ENCODE measurements at regions not wholly inside any gene's neighbourhood (a gene's known extent, or its start where the extent isn't known, plus 50 kb on each side); places are given as distances from the start of the nearest gene placed in this dataset.

- DNase-seq, result no peak
Measured at GRCh38 chr14:44131861-44132260, 375.2 kb downstream of the FSCB start.

- no peak for DNase-seq
Measured at GRCh38 chr14:44113769-44114730, 393.0 kb downstream of the FSCB start.

- no peak for DNase-seq
Measured at GRCh38 chr14:44112774-44113460, 394.2 kb downstream of the FSCB start.

GRCh38 chr14:44109036-44109435 lies 398.0 kb downstream of the FSCB start:
- DNase-seq, result no peak

GRCh38 chr14:44108601-44109000 lies 398.5 kb downstream of the FSCB start:
- no peak for DNase-seq

GRCh38 chr14:44107156-44107555 lies 399.9 kb downstream of the FSCB start:
- no peak for DNase-seq

GRCh38 chr14:44099743-44100488 lies 407.2 kb downstream of the FSCB start:
- no peak for DNase-seq

- no peak for DNase-seq
Measured at GRCh38 chr14:44081146-44081545, 425.9 kb downstream of the FSCB start.

GRCh38 chr14:44070046-44070445 lies 437.0 kb downstream of the FSCB start:
- no peak for DNase-seq

- DNase-seq, result no peak
Measured at GRCh38 chr14:44053422-44053821, 453.7 kb downstream of the FSCB start.

GRCh38 chr14:44041700-44042099 lies 465.4 kb downstream of the FSCB start:
- DNase-seq, result no peak

- DNase-seq, result no peak
Measured at GRCh38 chr14:44040561-44040960, 466.5 kb downstream of the FSCB start.

GRCh38 chr14:44036248-44036647 lies 470.8 kb downstream of the FSCB start:
- no peak for DNase-seq

- DNase-seq, result no peak
Measured at GRCh38 chr14:44035707-44036106, 471.4 kb downstream of the FSCB start.

GRCh38 chr14:44030831-44031383 lies 476.2 kb downstream of the FSCB start:
- no peak for DNase-seq

- DNase-seq, result no peak
Measured at GRCh38 chr14:44029933-44030332, 477.1 kb downstream of the FSCB start.

- DNase-seq, result no peak
Measured at GRCh38 chr14:44027397-44027796, 479.7 kb downstream of the FSCB start.

GRCh38 chr14:44010595-44010994 lies 496.5 kb downstream of the FSCB start:
- DNase-seq, result no peak

GRCh38 chr14:44010071-44010470 lies 497.0 kb downstream of the FSCB start:
- DNase-seq, result no peak

GRCh38 chr14:44009642-44010041 lies 497.4 kb downstream of the FSCB start:
- DNase-seq, result no peak

GRCh38 chr14:43988989-43989388 lies 518.1 kb downstream of the FSCB start:
- no peak for DNase-seq

GRCh38 chr14:43983721-43984120 lies 523.4 kb downstream of the FSCB start:
- DNase-seq, result no peak

- DNase-seq, result no peak
Measured at GRCh38 chr14:43981135-43981768, 525.8 kb downstream of the FSCB start.

Data from right hindlimb (tissue), 1 donor.